Testis (tissue), 2 donors: ENCODE measurements at regions not wholly inside any gene's neighbourhood (a gene's known extent, or its start where the extent isn't known, plus 50 kb on each side); places are given as distances from the start of the nearest gene placed in this dataset.

Experiments used
- DNase-seq: peaks from one replicate; pipeline ENCODE4 v3.0.0-alpha.2; 2019
- H3K27ac ChIP-seq, 2 donors: fragments of 200-600 bp; sonication (generic); one replicate each; pipeline ENCODE4 v1.5.1; 2019
- H3K27me3 ChIP-seq: fragments of 200-600 bp; sonication (generic); one replicate; pipeline ENCODE4 v1.5.1; 2019
- H3K36me3 ChIP-seq: fragments of 200-600 bp; sonication (generic); one replicate; pipeline ENCODE4 v1.5.1; 2017; ENCODE audit warnings: low read depth; ENCODE audit errors: missing control alignments
- H3K4me1 ChIP-seq: fragments of 200-600 bp; sonication (generic); one replicate; pipeline ENCODE4 v1.5.1; 2019
- H3K4me3 ChIP-seq, 2 donors: fragments of 200-600 bp; sonication (generic); one replicate each; pipeline ENCODE4 v1.5.1; 2017 to 2019
- H3K9me3 ChIP-seq: fragments of 200-600 bp; sonication (generic); one replicate; pipeline ENCODE4 v1.5.1; 2017
- CTCF ChIP-seq, 3 experiments: fragments of 450-650 bp in 2 of 3; fragments of 200-600 bp in 1 of 3; sonication (generic) in 1 of 3; IDR thresholded peaks; one replicate each; pipeline ENCODE4 v1.5.1; 2016 to 2019; ENCODE audit warnings: antibody characterized with exemption in 3 of 3, mild to moderate bottlenecking in 2 of 3, moderate library complexity in 1 of 3
- POLR2A ChIP-seq: fragments of 450-650 bp; IDR thresholded peaks from one replicate; pipeline ENCODE4 v1.6.1; 2017; ENCODE audit warnings: antibody characterized with exemption, mild to moderate bottlenecking, moderate library complexity
- WGBS, 2 donors: methylation state at CpG; one replicate each; pipeline ENCODE4 v1.1.5; 2018; 5-methylcytosine and 5-hydroxymethylcytosine counted together
- intact Hi-C: fragments of 100-400 bp; cut with DNase I; formaldehyde crosslinking; loops from one replicate; pipeline ENCODE4 v1.15.1; 2023; ENCODE audit warnings: low total_unique reads

- intact Hi-C loops = no loop called here
- no peak for DNase-seq
- no peaks in the 10 kb centered on the region for H3K4me1 ChIP-seq
- H3K9me3 ChIP-seq = no peaks in the 10 kb centered on the region
- 57 to 73% methylated on average over 2 of the region's 2 CpGs for WGBS, 2 donors
- H3K27me3 ChIP-seq = no peaks in the 10 kb centered on the region
- H3K4me3 ChIP-seq = no peak overlapping the region
- TF ChIP-seq POLR2A = no peak
- no peak for TF ChIP-seq CTCF (IDR thresholded peaks at IDR 0.05)
- H3K27ac ChIP-seq = no peak overlapping the region
- no peaks in the 10 kb centered on the region for H3K36me3 ChIP-seq
Measured at GRCh38 chr4:14084598-14084997, 457.1 kb upstream of the BOD1L1 start.

- WGBS, 2 donors = 91 to 100% methylated on average over 2 of the region's 2 CpGs
- intact Hi-C loops = no loop called here
- Histone ChIP-seq H3K4me1 (no peaks in the 10 kb centered on the region), H3K4me3 (no peak overlapping the region), H3K9me3 (no peaks in the 10 kb centered on the region), H3K27me3 (no peaks in the 10 kb centered on the region), H3K27ac (no peak overlapping the region), H3K36me3 (no peaks in the 10 kb centered on the region)
- TF ChIP-seq POLR2A (no peak), CTCF (IDR thresholded peaks at IDR 0.05) (no peak)
- DNase-seq = no peak
Measured at GRCh38 chr4:14087459-14087858, 459.9 kb upstream of the BOD1L1 start.

GRCh38 chr4:14087921-14088320, 460.4 kb upstream of the BOD1L1 start:
- H3K27me3 ChIP-seq = no peaks in the 10 kb centered on the region
- 86 to 93% methylated on average over 1 of the region's 1 CpG for WGBS, 2 donors
- no peak for DNase-seq
- no peaks in the 10 kb centered on the region for H3K4me1 ChIP-seq
- intact Hi-C loops = no loop called here
- no peak for TF ChIP-seq CTCF (IDR thresholded peaks at IDR 0.05)
- TF ChIP-seq POLR2A = no peak
- H3K36me3 ChIP-seq = no peaks in the 10 kb centered on the region
- no peak overlapping the region for H3K27ac ChIP-seq
- no peaks in the 10 kb centered on the region for H3K9me3 ChIP-seq
- no peak overlapping the region for H3K4me3 ChIP-seq

GRCh38 chr4:14091531-14091930, 464.0 kb upstream of the BOD1L1 start:
- Histone ChIP-seq H3K27me3 (no peaks in the 10 kb centered on the region), H3K4me1 (no peaks in the 10 kb centered on the region), H3K36me3 (no peaks in the 10 kb centered on the region), H3K4me3 (no peak overlapping the region), H3K27ac (no peak overlapping the region), H3K9me3 (no peaks in the 10 kb centered on the region)
- TF ChIP-seq CTCF (IDR thresholded peaks at IDR 0.05) (no peak), POLR2A (no peak)
- intact Hi-C loops = no loop called here
- no peak for DNase-seq

- Histone ChIP-seq H3K27me3 (no peaks in the 10 kb centered on the region), H3K4me1 (no peaks in the 10 kb centered on the region), H3K36me3 (no peaks in the 10 kb centered on the region), H3K27ac (no peak overlapping the region), H3K9me3 (no peaks in the 10 kb centered on the region), H3K4me3 (no peak overlapping the region)
- 66 to 72% methylated on average over 2 of the region's 2 CpGs for WGBS, 2 donors
- DNase-seq = no peak
- intact Hi-C loops = no loop called here
- TF ChIP-seq POLR2A (no peak), CTCF (IDR thresholded peaks at IDR 0.05) (no peak)
Measured at GRCh38 chr4:14091966-14092365, 464.4 kb upstream of the BOD1L1 start.
